C1 segment of cervical spinal cord (tissue), 14 donors: ENCODE measurements at regions not wholly inside any gene's neighbourhood (a gene's known extent, or its start where the extent isn't known, plus 50 kb on each side); places are given as distances from the start of the nearest gene placed in this dataset.

Experiments
- DNase-seq, 14 donors: peaks; one replicate each; lab custom pipeline; 2025; lab: John Stamatoyannopoulos, UW

- peak in 5 of 14 donors; percentile 8 to 58 (median 19) for DNase-seq
Measured at GRCh38 chr5:96247097-96247701, 185.8 kb downstream of the PCSK1 start.

DNA sequence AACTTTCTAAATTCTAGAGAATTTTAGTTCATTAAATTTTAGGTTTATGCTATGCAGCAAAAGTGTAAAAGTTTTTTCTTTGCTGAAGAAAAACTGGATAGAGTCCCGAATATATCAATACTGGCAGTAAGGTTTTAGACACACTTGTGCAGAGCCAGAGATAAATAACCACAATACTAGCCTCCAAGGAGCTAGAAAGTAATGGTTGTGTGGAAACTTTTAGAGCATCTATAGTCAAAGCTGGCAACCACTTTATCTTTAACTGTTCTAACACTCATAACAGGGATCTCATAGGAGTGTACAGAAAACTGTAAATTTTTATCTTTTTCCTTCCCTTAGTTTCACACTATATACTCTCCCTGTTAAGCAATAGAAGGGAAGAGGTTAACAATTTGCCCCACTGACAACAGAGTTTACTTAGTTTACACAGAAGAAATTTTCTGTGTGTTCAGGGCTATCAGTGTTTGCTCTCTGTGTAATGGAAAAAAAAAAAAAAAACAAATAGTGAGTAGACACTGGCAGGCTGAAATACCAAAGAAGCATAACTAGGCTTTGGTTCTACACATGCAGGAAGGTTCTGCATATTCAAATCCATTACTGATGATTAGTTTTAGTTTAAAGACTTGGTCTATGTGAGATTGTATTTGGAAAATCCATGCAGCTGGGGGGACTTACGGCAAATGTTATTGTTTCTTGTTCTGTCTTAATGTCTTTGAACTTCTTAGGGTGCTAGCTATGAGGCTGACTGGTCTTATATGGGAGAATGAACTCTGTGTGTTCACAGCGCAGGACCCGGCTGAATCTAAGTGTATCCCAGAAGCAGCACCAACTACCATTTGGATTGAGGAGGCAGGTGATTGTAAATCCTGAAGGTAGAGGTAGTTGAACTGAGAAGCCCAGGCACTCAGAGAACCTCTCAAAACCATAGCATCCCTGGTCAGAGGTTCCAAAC lies 187.6 kb downstream of the PCSK1 start:
- no peak for DNase-seq

GRCh38 chr5:96244696-96245095 lies 188.4 kb downstream of the PCSK1 start:
- DNase-seq = no peak

DNA sequence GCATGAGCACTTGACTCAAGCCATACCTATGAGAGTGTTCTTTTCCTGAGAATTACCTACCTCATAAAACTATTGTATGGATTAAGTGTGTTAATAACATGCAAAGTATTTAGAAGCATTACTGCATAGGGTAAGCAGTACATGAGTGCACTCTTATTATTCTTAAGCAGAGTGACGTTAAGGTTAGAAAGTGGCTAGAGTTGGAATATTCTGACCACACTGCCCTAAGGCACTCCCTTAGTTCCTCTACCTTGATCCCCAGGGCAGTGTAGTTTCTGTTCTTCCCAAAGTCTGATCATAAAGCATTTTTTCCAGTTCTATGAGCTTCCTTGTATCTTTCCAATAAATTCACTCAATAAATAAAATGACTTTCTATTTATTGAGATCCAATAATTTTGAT lies 189.2 kb downstream of the PCSK1 start:
- DNase-seq = no peak

GRCh38 chr5:96243203-96243602 lies 189.8 kb downstream of the PCSK1 start:
- DNase-seq = no peak

GRCh38 chr5:96242571-96242970 lies 190.5 kb downstream of the PCSK1 start:
- DNase-seq = no peak

DNA sequence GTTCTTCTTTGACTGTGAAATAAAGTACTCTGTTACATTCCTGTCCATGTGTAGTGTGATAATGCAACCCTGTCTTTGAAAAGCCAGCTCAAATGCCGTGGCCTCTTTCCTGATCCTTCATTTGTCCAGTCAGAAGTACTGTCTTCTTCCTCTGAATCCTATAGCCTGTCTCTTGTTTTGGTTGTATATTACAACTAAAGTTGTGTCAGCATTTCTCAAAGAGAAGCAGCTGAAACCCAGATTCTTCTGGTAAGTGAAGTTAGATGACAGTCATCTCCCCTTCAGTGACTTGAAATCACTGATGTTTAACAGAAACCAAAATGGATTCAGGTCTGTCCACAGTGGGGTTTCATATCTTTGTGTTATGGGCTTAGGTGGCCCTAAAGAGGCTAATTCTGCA lies 196.2 kb downstream of the PCSK1 start:
- DNase-seq = no peak

- DNase-seq = no peak
Measured at GRCh38 chr5:96236051-96236450, 197.0 kb downstream of the PCSK1 start.

DNA sequence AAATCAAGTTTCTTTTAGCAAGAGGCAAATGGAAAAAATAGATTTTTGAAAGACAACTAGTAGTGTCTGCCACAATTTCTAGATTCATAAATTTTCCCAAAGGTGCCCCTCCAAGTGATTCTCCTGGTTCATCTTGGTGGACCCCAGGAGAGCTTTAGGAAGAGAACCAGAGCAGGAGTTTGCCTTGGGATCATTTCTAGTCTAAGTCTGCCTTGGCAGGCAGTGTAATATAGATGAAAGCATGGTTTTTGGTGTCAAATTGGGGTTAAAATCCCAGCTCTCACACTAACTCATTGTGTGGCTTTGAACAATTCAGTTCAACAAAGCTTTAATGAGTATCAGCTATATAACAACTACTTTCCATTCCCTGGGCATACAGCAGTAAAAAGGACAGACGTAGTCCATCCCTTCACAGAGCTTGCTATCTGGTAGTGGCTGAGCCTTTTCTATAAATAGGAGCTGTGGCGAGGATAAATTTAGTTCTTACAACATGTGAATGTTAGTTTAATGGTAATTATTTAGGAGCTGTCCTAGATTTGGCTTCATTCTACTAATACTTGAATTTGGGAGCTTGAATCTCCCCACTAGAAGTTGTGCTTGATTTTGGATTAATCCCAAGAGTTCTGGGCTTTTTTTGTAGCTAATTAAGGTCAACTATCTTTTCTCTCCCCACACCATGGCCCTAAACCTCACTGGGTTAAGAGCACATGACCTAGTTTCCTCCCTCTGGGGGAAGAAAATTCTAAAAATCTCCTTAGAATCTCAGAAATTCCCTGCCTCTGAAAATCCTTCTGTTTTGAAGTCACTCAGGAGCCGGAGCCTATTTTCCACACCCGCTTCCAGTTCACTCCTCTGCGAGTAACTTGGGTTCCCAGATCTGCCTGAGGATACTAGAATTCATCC lies 197.8 kb downstream of the PCSK1 start:
- DNase-seq = no peak

DNA sequence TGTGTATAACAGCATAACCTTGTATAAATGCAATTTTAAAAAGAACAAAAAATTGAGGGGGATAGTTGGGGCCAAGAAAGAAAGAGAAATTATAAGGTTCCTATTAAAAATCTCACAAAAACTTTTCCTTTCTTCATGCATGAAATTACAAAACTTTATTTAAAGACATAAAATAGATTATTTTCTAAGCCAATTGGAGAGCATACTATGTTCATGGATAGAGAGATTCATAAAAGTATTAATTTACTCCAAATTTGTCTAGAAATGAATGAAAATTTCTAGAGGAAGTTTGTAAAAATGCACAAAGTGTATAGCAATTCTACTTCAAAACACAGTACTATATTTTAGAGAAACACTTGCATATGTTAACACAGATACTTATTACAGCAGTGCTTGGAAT lies 200.4 kb downstream of the PCSK1 start:
- no peak for DNase-seq

GRCh38 chr5:96229188-96229587 lies 203.9 kb downstream of the PCSK1 start:
- no peak for DNase-seq

DNA sequence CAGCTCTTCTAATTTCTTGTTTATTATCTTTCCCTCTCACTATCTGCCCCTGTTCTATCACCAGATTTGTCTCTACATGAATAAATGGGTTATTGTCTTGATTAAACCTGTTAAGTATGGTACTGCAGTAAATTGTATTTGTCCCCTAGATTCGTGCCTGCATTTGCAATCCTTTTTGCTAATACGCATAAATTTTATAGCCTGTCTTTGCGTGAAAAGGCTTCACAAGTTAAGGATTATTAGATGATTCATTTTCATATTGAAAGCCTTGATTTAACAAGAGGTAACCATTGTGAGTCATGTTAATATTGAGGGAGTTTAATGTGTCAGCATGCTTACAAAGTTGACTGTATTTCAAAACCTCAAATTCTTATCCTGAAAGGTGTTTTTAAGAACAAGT lies 204.6 kb downstream of the PCSK1 start:
- no peak for DNase-seq

- no peak for DNase-seq
Measured at GRCh38 chr5:96227957-96228356, 205.1 kb downstream of the PCSK1 start.

- peak in 1 of 14 donors; percentile 14 for DNase-seq
Measured at GRCh38 chr5:96226941-96227552, 206.0 kb downstream of the PCSK1 start.

GRCh38 chr5:96222129-96222528 lies 210.9 kb downstream of the PCSK1 start:
- no peak for DNase-seq

- no peak for DNase-seq
Measured at GRCh38 chr5:96220610-96221390, 212.2 kb downstream of the PCSK1 start.

DNA sequence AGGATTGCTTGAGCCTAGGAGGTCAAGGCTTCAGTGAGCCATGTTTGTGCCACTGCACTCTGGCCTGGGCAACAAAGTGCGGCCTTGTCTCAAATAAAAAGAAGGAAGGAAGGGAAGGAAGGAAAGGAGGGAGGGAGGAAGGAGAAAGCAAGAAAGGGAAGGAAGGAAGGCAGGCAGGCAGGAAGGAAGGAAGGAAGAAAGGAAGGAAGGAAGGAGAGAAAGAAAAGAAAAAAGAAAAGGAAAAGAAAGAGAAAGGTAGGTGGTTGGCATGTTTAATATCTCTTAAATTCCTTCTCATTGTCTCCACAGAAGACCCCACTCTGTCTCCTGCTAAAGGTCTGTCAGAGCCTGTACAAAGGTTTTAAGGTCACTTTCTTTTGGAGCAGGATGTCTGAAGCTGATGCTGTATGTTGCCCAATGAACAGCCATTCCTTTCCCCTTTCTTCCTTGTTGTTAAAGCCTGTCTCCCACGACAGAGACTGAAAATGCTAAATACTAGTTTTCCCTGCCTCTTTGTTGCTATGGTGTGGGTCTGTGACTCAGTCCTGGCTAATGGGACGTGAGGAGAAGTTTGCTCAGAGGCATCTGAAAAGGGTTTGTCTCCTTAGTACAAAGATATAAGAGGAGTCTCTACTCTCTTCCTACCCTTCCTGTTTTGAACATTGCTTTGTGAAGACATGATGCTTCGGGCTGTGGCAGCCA lies 213.3 kb downstream of the PCSK1 start:
- DNase-seq = no peak

DNA sequence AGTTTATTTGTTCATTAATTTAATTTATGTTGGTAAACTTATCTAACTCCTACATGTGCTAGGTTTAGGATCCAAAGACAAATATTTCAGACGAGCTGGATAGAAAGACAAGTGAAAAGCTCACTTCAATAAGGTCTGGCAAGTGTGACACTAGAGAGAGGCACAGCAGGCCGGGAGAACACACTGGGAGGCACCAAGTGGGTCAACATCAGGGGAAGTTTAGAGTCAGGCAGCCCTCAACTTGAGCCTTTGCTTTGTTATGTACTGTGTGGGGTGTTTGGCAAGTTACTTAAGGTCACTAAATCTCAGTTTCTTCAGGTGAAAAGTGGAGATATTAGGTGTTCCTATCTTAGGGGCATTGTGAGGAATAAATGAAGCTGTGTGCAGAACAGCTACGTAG lies 214.4 kb downstream of the PCSK1 start:
- DNase-seq = no peak

GRCh38 chr5:96214442-96215197 lies 218.4 kb downstream of the PCSK1 start:
- no peak for DNase-seq
